ENCODE measurements at regions not wholly inside any gene's neighbourhood (a gene's known extent, or its start where the extent isn't known, plus 50 kb on each side); places are given as distances from the start of the nearest gene placed in this dataset.

DNA sequence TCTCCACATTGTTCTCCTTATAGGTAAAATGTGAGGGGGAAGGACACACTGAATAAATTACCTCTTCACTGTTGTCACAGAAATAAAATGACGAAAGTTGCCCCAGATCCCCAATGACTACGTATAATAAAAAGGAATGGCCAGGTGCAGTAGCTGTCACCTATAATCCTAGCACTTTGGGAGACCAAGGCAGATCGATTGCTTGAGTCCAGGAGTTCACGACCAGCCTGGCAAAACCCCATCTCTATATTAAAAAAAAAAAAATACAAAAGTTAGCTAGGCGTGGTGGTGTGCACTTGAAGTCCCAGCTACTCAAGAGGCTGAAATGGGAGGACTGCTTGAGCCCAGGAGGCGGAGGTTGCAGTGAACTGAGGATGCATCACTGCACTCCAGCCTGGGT lies 82.2 kb upstream of the APC start:
- TF ChIP-seq, protein P1, sequence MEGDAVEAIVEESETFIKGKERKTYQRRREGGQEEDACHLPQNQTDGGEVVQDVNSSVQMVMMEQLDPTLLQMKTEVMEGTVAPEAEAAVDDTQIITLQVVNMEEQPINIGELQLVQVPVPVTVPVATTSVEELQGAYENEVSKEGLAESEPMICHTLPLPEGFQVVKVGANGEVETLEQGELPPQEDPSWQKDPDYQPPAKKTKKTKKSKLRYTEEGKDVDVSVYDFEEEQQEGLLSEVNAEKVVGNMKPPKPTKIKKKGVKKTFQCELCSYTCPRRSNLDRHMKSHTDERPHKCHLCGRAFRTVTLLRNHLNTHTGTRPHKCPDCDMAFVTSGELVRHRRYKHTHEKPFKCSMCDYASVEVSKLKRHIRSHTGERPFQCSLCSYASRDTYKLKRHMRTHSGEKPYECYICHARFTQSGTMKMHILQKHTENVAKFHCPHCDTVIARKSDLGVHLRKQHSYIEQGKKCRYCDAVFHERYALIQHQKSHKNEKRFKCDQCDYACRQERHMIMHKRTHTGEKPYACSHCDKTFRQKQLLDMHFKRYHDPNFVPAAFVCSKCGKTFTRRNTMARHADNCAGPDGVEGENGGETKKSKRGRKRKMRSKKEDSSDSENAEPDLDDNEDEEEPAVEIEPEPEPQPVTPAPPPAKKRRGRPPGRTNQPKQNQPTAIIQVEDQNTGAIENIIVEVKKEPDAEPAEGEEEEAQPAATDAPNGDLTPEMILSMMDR (IDR thresholded peaks at IDR 0.05): no peak
- no peak for TF ChIP-seq POLR2A (IDR thresholded peaks at IDR 0.05)
- TF ChIP-seq POLR2AphosphoS5 (IDR thresholded peaks at IDR 0.05): no peak
- TF ChIP-seq EP300 (IDR thresholded peaks at IDR 0.05): no peak

All from stomach (tissue), 4 donors.